Endothelial cell of umbilical vein (primary cell): ENCODE measurements at regions not wholly inside any gene's neighbourhood (a gene's known extent, or its start where the extent isn't known, plus 50 kb on each side); places are given as distances from the start of the nearest gene placed in this dataset.

ENCODE experiments used
- BruUV-seq: library from RNA; stranded (reverse); fragments of 400-500 nt; replicated peaks from 2 replicates; lab custom pipeline; 2021; lab: Mats Ljungman, UMichigan
- CTCF ChIA-PET: fragments of 300-600, 350-600 bp; sonication (Branson Sonifier 250); formaldehyde crosslinking; loops from one replicate; lab custom pipeline; 2021; ENCODE audit warnings: antibody characterized with exemption, inconsistent platforms; lab: Charles Lee
- POLR2A ChIA-PET: fragments of 300-600, 350-600 bp; sonication (Branson Sonifier 250); formaldehyde crosslinking; loops from one replicate; lab custom pipeline; 2021; ENCODE audit warnings: antibody characterized with exemption, inconsistent platforms; lab: Charles Lee
- DNase-seq: peaks from one replicate; pipeline ENCODE4 v3.0.0-alpha.2; 2011; ENCODE audit warnings: low read depth, low spot score
- FAIRE-seq: peaks from 2 replicates; lab custom pipeline; 2011; peaks lifted over from hg19 to GRCh38; lab: Jason Lieb, UNC
- H2AFZ ChIP-seq: 2 replicates; pipeline ENCODE4 v1.6.0; 2012; ENCODE audit warnings: low read depth, low read length, control low read depth, inconsistent platforms
- H3K27ac ChIP-seq: 2 replicates; pipeline ENCODE4 v1.5.1; 2011; ENCODE audit warnings: low read depth, mild to moderate bottlenecking, control low read depth, low read length, moderate library complexity; ENCODE audit not compliant: insufficient read depth
- H3K27me3 ChIP-seq, 2 experiments: 2 replicates each; pipeline versions ENCODE4 v1.6.0 to v1.6.1; 2011; ENCODE audit warnings: low read length in 2 of 2, mixed read lengths in 1 of 2; ENCODE audit not compliant: control insufficient read depth in 2 of 2, insufficient read depth in 2 of 2
- H3K36me3 ChIP-seq, 2 experiments: 2 replicates in 1 of 2; 3 replicates in 1 of 2; pipeline ENCODE4 v1.5.1; 2011; ENCODE audit warnings: low read length in 2 of 2, mild to moderate bottlenecking in 1 of 2, moderate library complexity in 1 of 2; ENCODE audit not compliant: control insufficient read depth in 2 of 2, insufficient read depth in 2 of 2; ENCODE audit errors: extremely low read depth in 1 of 2
- H3K4me1 ChIP-seq: 3 replicates; pipeline ENCODE4 v1.5.1; 2011; ENCODE audit warnings: mild to moderate bottlenecking, low read length; ENCODE audit not compliant: control insufficient read depth, insufficient read depth; ENCODE audit errors: extremely low read depth
- H3K4me2 ChIP-seq: 2 replicates; pipeline ENCODE4 v1.6.1; 2011; ENCODE audit warnings: low read length, control low read depth, mixed read lengths; ENCODE audit not compliant: insufficient read depth
- H3K4me3 ChIP-seq, 3 experiments: fragments of 200-600 bp in 1 of 3; sonication (generic), shearing (Covaris generic) in 1 of 3; replicated peaks in 1 of 3; 2 replicates each; pipeline ENCODE4 v1.5.1; 2011 to 2016; ENCODE audit warnings: control low read depth in 3 of 3, low read length in 3 of 3, mild to moderate bottlenecking in 2 of 3, inconsistent platforms in 1 of 3, low read depth in 1 of 3, moderate library complexity in 1 of 3; ENCODE audit not compliant: insufficient read depth in 1 of 3
- H3K79me2 ChIP-seq: 2 replicates; pipeline ENCODE4 v1.6.0; 2012; ENCODE audit warnings: low read length, inconsistent platforms; ENCODE audit not compliant: control insufficient read depth, insufficient read depth
- H3K9ac ChIP-seq: replicated peaks from 2 replicates; pipeline ENCODE3; 2011; ENCODE audit warnings: low read length, control low read depth; ENCODE audit not compliant: insufficient read depth; ENCODE audit errors: extremely low read depth
- H3K9me1 ChIP-seq: replicated peaks from 3 replicates; pipeline ENCODE4 v1.6.0; 2011; ENCODE audit warnings: mild to moderate bottlenecking, low read length; ENCODE audit not compliant: control insufficient read depth, insufficient read depth; ENCODE audit errors: extremely low read depth
- H3K9me3 ChIP-seq: replicated peaks from 2 replicates; pipeline ENCODE4 v1.5.1; 2012; ENCODE audit warnings: low read length, inconsistent platforms; ENCODE audit not compliant: control insufficient read depth, insufficient read depth
- H4K20me1 ChIP-seq: replicated peaks from 2 replicates; pipeline ENCODE3; 2011; ENCODE audit warnings: mild to moderate bottlenecking, low read length; ENCODE audit not compliant: control insufficient read depth, insufficient read depth; ENCODE audit errors: extremely low read depth
- EZH2 ChIP-seq: IDR thresholded peaks from 2 replicates; pipeline ENCODE4 v1.6.1; 2012; ENCODE audit warnings: borderline replicate concordance, low read depth, mild to moderate bottlenecking, moderate library complexity, low read length, inconsistent platforms; ENCODE audit not compliant: severe bottlenecking
- FOS ChIP-seq: IDR thresholded peaks from 2 replicates; pipeline ENCODE4 v1.6.1; 2011; ENCODE audit warnings: mild to moderate bottlenecking, low read length, moderate library complexity, borderline replicate concordance; ENCODE audit not compliant: insufficient read depth
- GATA2 ChIP-seq: IDR thresholded peaks from 2 replicates; pipeline ENCODE4 v1.7.0; 2011; ENCODE audit warnings: low read depth, mild to moderate bottlenecking, moderate library complexity, mixed read lengths, low read length; ENCODE audit not compliant: insufficient read length, insufficient read depth
- JUN ChIP-seq: IDR thresholded peaks from 2 replicates; pipeline ENCODE4 v1.6.1; 2011; ENCODE audit warnings: borderline replicate concordance, low read depth; ENCODE audit not compliant: insufficient read length, insufficient read depth
- MYC ChIP-seq: IDR thresholded peaks from one replicate; pipeline ENCODE4 v1.6.1; 2011; ENCODE audit warnings: mild to moderate bottlenecking, low read depth, low read length
- POLR2A ChIP-seq: IDR thresholded peaks from 2 replicates; pipeline ENCODE4 v1.6.1; 2012; ENCODE audit warnings: low read depth, mild to moderate bottlenecking, control low read depth, low read length
- POLR2AphosphoS5 ChIP-seq: IDR thresholded peaks from 2 replicates; pipeline ENCODE4 v1.6.1; 2012; ENCODE audit warnings: low read depth, mild to moderate bottlenecking, control low read depth, low read length, moderate library complexity; ENCODE audit not compliant: insufficient read depth
- dilution Hi-C: fragments of 300-500 bp; cut with MboI; formaldehyde crosslinking; loops from one replicate; pipeline ENCODE4 v1.15.0; 2019; ENCODE audit warnings: low sequenced_read_pairs; ENCODE audit not compliant: extremely low pct_ligation_motif_present
- intact Hi-C: fragments of 100-400 bp; cut with micrococcal nuclease; formaldehyde crosslinking; loops from one replicate; pipeline ENCODE4 v1.10.0; 2022
- TF ChIP-seq, protein P1 (sequence below): IDR thresholded peaks from 2 replicates; pipeline ENCODE4 v1.6.1; 2011; ENCODE audit not compliant: insufficient read depth, insufficient read length
- TF ChIP-seq, protein P2 (sequence below), 2 donors: IDR thresholded peaks; 1 replicate in 1 of 2; 2 replicates in 1 of 2; pipeline ENCODE4 v1.5.1; 2011; ENCODE audit warnings: low read length in 2 of 2, mild to moderate bottlenecking in 2 of 2, moderate library complexity in 2 of 2, control low read depth in 1 of 2, inconsistent platforms in 1 of 2, low read depth in 1 of 2; ENCODE audit not compliant: insufficient read depth in 1 of 2; ENCODE audit errors: extremely low read depth in 1 of 2

DNA sequence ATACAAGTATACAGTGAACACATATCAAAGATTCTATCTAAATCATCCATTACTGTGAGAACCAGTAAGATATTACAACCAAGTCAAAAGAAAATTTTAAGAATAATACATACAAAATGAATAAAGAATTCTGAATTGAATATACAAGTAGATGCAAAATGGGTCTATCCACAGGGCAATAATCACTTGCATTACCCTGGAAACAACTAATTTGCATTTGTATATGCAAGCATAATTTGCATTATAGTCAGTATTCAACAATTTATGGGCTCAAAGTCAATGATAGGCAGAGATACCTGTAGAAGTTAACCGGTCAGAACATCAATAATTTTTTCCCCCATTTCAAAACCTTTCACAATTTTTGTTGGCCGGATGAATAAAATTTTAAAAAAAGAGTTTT is 512.2 kb upstream of the ALCAM start:
- Histone ChIP-seq H3K79me2 (no peaks in the 10 kb centered on the region), H3K9me1 (no peaks in the 10 kb centered on the region), H2AFZ (no peak overlapping the region), H3K4me1 (no peaks in the 10 kb centered on the region), H3K9me3 (no peaks in the 10 kb centered on the region), H3K4me3 (no peak overlapping the region), H3K4me2 (no peak overlapping the region), H3K27me3 (no peaks in the 10 kb centered on the region), H3K9ac (no peak overlapping the region), H4K20me1 (no peaks in the 10 kb centered on the region), H3K27ac (no peak overlapping the region), H3K36me3 (no peaks in the 10 kb centered on the region)
- POLR2A ChIA-PET = no interaction called here
- intact Hi-C loops = no loop called here
- DNase-seq (no peak), FAIRE-seq (no peak)
- CTCF ChIA-PET = no interaction called here
- TF ChIP-seq FOS (no peak), GATA2 (no peak), POLR2A (no peak), JUN (no peak), POLR2AphosphoS5 (no peak), MYC (no peak), EZH2 (no peak)
- TF ChIP-seq, protein P1, sequence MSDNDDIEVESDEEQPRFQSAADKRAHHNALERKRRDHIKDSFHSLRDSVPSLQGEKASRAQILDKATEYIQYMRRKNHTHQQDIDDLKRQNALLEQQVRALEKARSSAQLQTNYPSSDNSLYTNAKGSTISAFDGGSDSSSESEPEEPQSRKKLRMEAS = no peak
- TF ChIP-seq, protein P2, sequence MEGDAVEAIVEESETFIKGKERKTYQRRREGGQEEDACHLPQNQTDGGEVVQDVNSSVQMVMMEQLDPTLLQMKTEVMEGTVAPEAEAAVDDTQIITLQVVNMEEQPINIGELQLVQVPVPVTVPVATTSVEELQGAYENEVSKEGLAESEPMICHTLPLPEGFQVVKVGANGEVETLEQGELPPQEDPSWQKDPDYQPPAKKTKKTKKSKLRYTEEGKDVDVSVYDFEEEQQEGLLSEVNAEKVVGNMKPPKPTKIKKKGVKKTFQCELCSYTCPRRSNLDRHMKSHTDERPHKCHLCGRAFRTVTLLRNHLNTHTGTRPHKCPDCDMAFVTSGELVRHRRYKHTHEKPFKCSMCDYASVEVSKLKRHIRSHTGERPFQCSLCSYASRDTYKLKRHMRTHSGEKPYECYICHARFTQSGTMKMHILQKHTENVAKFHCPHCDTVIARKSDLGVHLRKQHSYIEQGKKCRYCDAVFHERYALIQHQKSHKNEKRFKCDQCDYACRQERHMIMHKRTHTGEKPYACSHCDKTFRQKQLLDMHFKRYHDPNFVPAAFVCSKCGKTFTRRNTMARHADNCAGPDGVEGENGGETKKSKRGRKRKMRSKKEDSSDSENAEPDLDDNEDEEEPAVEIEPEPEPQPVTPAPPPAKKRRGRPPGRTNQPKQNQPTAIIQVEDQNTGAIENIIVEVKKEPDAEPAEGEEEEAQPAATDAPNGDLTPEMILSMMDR (IDR thresholded peaks at IDR 0.05; ENCODE audit: extremely low read depth in 1 of 2, insufficient read depth in 1 of 2, low read depth in 1 of 2, low read length in 2 of 2) = no peak
- dilution Hi-C loops = no loop called here
- BruUV-seq = no TSS peak
